ENCODE measurements at regions not wholly inside any gene's neighbourhood (a gene's known extent, or its start where the extent isn't known, plus 50 kb on each side); places are given as distances from the start of the nearest gene placed in this dataset.

DNA sequence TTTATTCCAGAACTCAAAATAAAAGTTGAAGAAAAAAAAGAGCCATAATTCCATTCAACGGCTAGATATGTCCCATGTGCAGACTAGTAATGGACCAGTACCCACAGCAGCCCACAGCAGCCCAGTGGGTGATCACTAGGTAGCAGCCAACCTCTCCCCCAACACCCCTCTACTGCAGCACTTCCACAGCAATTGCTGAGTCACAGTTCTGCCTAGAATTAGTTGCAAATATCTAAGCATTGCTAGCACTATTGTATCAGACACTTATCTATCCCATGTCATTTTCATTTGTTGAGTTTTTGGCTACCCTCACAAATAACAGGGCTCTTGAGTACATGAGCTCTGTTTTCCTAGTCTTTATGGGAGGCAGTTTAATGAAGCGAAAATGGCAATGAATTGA is 258.7 kb downstream of the RAP2A start (continued):
- TF ChIP-seq, protein P1, sequence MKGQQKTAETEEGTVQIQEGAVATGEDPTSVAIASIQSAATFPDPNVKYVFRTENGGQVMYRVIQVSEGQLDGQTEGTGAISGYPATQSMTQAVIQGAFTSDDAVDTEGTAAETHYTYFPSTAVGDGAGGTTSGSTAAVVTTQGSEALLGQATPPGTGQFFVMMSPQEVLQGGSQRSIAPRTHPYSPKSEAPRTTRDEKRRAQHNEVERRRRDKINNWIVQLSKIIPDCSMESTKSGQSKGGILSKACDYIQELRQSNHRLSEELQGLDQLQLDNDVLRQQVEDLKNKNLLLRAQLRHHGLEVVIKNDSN (IDR thresholded peaks at IDR 0.05; ENCODE audit: borderline replicate concordance, low read depth) = no peak
- TF ChIP-seq RCOR1 (IDR thresholded peaks at IDR 0.05; ENCODE audit: low read length) (no peak), POLR2AphosphoS5 (IDR thresholded peaks at IDR 0.05; ENCODE audit: low read depth, low read length) (no peak), TCF12 (IDR thresholded peaks at IDR 0.05) (no peak), RFX5 (IDR thresholded peaks at IDR 0.05; ENCODE audit: low read length) (no peak), EP300 (IDR thresholded peaks at IDR 0.05; ENCODE audit: borderline replicate concordance in 1 of 2, low read depth in 1 of 2, low read length in 1 of 2) (no peak), GATA2 (CRISPR knock-in tag; IDR thresholded peaks at IDR 0.05) (no peak), NFIC (IDR thresholded peaks at IDR 0.05; ENCODE audit: borderline replicate concordance) (no peak), TEAD4 (IDR thresholded peaks at IDR 0.05; ENCODE audit: borderline replicate concordance, insufficient read depth) (no peak), CHD2 (IDR thresholded peaks at IDR 0.05; ENCODE audit: low read length, partially characterized antibody) (no peak)
- TF ChIP-seq, protein P2, sequence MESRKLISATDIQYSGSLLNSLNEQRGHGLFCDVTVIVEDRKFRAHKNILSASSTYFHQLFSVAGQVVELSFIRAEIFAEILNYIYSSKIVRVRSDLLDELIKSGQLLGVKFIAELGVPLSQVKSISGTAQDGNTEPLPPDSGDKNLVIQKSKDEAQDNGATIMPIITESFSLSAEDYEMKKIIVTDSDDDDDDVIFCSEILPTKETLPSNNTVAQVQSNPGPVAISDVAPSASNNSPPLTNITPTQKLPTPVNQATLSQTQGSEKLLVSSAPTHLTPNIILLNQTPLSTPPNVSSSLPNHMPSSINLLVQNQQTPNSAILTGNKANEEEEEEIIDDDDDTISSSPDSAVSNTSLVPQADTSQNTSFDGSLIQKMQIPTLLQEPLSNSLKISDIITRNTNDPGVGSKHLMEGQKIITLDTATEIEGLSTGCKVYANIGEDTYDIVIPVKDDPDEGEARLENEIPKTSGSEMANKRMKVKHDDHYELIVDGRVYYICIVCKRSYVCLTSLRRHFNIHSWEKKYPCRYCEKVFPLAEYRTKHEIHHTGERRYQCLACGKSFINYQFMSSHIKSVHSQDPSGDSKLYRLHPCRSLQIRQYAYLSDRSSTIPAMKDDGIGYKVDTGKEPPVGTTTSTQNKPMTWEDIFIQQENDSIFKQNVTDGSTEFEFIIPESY (IDR thresholded peaks at IDR 0.05; ENCODE audit: borderline replicate concordance, low read depth) = no peak
- TF ChIP-seq, protein P3, sequence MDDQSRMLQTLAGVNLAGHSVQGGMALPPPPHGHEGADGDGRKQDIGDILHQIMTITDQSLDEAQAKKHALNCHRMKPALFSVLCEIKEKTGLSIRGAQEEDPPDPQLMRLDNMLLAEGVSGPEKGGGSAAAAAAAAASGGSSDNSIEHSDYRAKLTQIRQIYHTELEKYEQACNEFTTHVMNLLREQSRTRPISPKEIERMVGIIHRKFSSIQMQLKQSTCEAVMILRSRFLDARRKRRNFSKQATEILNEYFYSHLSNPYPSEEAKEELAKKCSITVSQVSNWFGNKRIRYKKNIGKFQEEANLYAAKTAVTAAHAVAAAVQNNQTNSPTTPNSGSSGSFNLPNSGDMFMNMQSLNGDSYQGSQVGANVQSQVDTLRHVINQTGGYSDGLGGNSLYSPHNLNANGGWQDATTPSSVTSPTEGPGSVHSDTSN (IDR thresholded peaks at IDR 0.05) = no peak

DNA sequence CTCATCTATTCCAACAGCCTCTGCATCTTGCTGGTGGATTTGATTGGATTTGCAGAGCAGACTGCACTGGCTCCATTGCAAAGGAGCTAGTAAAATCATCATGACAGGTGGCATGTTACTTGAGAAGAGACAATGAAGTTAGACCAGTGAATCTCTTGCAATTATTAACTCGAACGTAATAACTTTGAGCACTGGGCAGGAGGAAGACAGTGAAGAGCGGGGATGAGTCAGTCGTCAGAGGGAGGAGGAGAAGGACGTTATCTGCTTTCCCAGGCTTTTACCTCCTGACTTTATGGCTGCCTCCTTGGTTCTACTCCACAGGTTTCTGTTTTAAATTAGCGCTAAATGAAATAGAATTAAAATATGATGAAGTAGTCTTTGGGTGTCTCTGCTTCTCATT is 257.8 kb upstream of the IPO5 start:
- no peak for DNase-seq
- 22% methylated on average over 6 of the region's 6 CpGs for WGBS (ENCODE audit: low lambda C conversion rate)
- Histone ChIP-seq H3F3A (replicated peaks; ENCODE audit: insufficient read depth) (no peaks in the 10 kb centered on the region), H3K27ac (ENCODE audit: low read depth in 2 of 2, low read length in 1 of 2) (no peak overlapping the region), H4K20me1 (ENCODE audit: insufficient read depth) (no peaks in the 10 kb centered on the region), H3K9ac (no peak overlapping the region), H3K27me3 (ENCODE audit: insufficient read depth) (no peaks in the 10 kb centered on the region), H3K4me1 (ENCODE audit: control insufficient read depth in 1 of 2, insufficient read depth in 2 of 2, low read depth in 1 of 2, low read length in 1 of 2) (no peaks in the 10 kb centered on the region), H3K9me2 (no peaks in the 10 kb centered on the region), H3K79me2 (ENCODE audit: insufficient read depth) (no peaks in the 10 kb centered on the region), H3K4me2 (no peak overlapping the region), H3K4me3 (ENCODE audit: low read depth in 2 of 2, low read length in 1 of 2) (no peak overlapping the region), H3K36me3 (replicated peaks in 1 of 2; ENCODE audit: control insufficient read depth in 1 of 2, insufficient read depth in 2 of 2, low read length in 1 of 2) (no peaks in the 10 kb centered on the region), H3K9me3 (no peaks in the 10 kb centered on the region), H2AFZ (ENCODE audit: low read depth) (no peak overlapping the region)
- CTCF ChIA-PET = no interaction called here
- TF ChIP-seq SMC3 (IDR thresholded peaks at IDR 0.05; ENCODE audit: low read depth, low read length) (no peak), TEAD4 (IDR thresholded peaks at IDR 0.05; ENCODE audit: borderline replicate concordance, insufficient read depth) (no peak), RAD21 (IDR thresholded peaks at IDR 0.05; ENCODE audit: low read length) (no peak), MEF2A (IDR thresholded peaks at IDR 0.05; ENCODE audit: borderline replicate concordance, low read depth) (no peak), MXI1 (IDR thresholded peaks at IDR 0.05; ENCODE audit: low read depth, low read length) (no peak), RFX5 (IDR thresholded peaks at IDR 0.05; ENCODE audit: low read length) (no peak), EZH2phosphoT487 (IDR thresholded peaks at IDR 0.05; ENCODE audit: borderline replicate concordance, low read depth) (no peak), SIN3A (IDR thresholded peaks at IDR 0.05; ENCODE audit: borderline replicate concordance, low read depth, low read length) (no peak), CHD2 (IDR thresholded peaks at IDR 0.05; ENCODE audit: low read length, partially characterized antibody) (no peak), TAF1 (IDR thresholded peaks at IDR 0.05; ENCODE audit: borderline replicate concordance, low read depth, low read length) (no peak), RCOR1 (IDR thresholded peaks at IDR 0.05; ENCODE audit: low read length) (no peak), NRF1 (IDR thresholded peaks at IDR 0.05; ENCODE audit: low read depth, low read length) (no peak)
- TF ChIP-seq, protein P4, sequence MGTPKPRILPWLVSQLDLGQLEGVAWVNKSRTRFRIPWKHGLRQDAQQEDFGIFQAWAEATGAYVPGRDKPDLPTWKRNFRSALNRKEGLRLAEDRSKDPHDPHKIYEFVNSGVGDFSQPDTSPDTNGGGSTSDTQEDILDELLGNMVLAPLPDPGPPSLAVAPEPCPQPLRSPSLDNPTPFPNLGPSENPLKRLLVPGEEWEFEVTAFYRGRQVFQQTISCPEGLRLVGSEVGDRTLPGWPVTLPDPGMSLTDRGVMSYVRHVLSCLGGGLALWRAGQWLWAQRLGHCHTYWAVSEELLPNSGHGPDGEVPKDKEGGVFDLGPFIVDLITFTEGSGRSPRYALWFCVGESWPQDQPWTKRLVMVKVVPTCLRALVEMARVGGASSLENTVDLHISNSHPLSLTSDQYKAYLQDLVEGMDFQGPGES (IDR thresholded peaks at IDR 0.05; ENCODE audit: low read depth, low read length) = no peak
- TF ChIP-seq, protein P3 (IDR thresholded peaks at IDR 0.05) = no peak
- TF ChIP-seq, protein P2 (IDR thresholded peaks at IDR 0.05; ENCODE audit: borderline replicate concordance, low read depth) = no peak
- TF ChIP-seq, protein P1 (IDR thresholded peaks at IDR 0.05; ENCODE audit: borderline replicate concordance, low read depth) = no peak
- POLR2A ChIA-PET = no interaction called here
